ENCODE measurements at regions not wholly inside any gene's neighbourhood (a gene's known extent, or its start where the extent isn't known, plus 50 kb on each side); places are given as distances from the start of the nearest gene placed in this dataset.

DNA sequence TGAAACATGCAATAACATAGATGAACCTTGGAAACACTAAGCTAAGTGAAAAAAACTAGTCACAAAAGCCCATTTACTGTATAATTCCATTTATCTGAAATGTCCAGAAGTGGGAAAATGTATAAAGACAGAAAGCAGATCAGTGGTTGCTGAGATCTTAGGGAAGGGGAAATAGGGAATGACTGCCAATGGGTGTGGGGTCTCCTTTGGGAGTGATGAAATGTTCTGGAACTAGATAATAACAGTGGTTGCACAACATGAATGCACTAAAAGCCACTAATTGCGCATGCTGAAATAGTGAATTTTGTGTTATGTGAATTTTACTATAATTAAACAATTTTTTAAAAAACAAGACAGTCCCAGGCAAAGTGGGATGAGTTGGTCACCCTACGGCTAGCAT is 472.8 kb downstream of the CCDC171 start:
- DNase-seq = no peak

DNA sequence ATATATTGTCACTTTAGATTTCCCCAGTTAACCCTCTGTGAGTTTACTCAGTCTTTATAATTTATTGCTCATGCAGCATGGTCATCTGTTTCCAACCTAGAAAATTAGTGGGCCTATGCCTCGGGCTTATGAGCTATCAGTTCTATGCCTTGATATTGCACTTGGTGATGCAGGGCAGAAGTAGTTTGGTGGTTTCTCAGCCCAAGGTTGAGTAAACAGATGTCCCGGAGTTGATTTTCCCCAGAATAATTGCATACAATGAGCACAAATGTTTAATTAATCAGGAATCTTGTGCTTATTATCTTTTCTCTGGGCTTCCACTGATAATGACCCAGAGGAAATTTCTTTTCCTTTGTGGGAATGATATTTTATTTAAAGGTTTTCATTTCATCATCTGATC is 474.0 kb downstream of the CCDC171 start:
- DNase-seq = no peak

DNA sequence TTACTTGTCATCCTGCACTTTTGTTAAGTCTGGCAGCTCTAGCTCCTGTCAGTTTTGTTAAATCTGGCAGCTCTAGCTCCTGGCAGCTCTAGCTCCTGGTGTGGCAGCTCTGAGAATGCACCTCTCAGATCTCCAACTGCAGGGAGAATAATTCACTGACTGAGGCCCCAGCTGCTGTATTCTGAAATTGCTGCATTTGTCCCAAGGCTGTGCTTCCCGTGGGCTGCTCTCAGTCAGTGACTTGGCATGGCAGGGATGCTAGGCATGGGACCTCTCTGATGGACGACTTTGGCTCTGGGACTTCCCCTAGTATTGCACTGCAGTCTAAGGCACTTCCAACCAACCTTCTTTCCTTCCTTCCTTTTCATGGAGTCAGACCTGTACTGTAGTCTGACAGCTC is 475.7 kb downstream of the CCDC171 start:
- DNase-seq = no peak

DNA sequence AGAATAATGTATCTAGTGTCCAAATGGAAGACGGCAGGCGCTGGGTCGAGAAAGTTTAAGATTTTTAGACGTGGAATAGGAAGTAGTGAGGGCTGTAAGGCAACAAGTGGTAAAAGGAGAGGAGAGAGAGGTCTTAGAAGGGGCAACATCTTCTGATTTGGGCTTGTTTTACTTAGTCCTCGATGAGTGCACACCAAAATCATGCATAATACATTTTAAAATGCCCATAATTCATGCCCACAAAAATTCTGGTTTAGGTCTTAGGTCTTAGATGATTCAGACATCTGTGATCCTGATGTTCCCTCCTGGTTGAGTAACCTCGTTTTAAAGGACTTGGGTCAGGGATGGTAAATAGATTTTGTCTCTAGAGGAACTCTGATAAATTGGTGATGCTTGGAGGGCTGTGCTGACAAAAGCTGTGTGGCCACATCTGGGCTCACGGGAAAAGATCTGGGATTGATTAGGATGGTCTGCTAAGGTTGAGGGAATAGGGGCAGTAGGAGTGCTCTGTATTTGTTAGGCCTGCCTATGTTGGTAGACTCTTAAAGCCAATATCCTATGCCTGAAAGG is 476.3 kb downstream of the CCDC171 start:
- no peak for DNase-seq

DNA sequence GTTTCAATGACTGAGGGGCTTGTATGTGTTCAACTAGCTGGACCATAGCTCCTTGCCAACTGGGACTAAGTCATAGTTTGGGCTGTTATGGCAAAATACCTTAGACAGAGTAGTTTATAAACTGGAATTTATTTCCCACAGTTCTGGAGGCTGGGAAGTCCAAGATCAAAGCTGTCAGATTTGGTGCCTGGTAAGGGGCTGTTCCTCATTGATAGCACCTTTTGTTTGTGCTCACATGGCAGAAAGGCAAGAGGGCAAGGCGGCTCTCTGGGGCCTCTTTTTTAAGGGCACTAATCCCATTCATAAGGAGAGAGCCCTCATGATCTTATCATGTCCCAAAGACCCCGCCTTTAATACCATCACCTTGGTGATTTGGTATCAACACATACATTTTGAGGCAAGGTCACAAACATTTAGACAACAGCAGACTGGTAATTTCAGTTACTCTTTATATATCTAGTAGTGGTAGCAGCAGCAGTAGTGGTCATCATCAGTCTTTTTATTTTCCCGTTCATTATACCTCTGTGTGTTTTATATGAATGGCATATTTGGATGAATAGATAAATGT is 477.0 kb downstream of the CCDC171 start:
- DNase-seq = no peak

DNA sequence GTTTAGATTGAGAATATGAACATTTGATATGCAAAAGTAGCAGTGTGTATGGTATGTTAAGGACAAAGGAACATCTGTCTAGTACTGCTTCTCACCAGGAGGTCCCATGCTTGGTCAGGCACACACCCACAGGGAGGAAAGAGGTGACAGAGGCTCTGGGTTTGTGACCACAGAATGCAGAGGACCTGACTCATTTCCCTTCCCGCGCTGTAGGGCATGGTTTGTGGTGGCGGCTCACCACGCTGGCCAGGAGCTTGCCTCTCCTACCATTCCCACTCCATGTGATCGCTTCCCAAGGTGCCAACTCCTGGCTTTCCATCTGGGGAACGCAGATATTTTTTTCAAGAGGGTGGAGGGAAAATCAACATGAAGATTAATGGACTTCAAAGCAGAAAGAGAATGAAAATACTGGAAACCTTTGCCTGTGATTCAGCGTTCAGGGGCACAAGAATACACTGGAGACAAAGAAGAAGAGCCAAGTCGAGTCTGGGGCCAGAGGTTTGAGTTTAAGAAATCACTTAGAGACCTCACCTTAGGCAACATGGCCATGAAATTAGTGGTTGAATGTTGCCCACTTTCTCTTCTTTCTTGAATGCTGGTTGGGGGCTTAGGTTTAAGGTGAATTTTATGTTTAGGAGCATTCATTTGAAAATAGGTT is 477.8 kb downstream of the CCDC171 start:
- peak in 1 of 5 experiments; percentile 31 for DNase-seq

DNA sequence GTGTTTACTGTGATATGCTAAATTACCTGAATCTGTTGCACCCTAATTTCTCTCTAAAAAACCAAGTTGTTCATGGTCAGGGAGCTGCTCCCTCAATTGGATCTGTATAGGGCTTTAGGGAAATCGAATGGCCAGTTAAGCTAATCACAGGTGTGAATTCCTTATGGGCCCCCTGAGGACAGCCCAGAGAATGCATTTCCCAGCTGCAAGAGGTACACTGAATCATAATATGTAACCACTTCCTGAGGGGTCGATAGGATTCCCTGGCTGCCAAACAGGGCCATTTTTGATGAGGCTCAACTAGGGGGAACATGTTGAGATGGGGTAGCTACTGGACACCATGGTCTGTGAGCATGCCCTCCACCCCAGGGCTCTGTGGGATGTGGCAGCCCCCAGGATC is 478.6 kb downstream of the CCDC171 start:
- DNase-seq = no peak

DNA sequence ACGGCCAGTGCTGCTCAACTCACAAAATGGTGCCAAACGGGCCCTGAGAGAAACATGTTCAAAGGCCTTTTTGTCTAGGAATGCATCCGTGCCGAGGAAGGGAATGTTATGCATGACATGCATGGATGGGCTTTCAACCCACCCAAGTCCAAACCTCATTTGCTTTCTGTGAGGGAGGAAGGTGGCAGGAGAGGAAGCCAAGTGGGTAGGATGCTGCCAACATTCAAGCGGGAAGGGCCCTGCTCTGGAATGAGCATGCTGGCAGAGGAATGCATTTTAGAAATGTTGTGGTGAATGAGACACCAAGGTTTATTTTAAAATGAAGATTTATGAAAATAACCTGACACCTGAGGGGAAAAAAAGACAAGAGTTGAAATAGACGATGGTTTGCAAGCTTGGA is 479.1 kb downstream of the CCDC171 start:
- DNase-seq = no peak

DNA sequence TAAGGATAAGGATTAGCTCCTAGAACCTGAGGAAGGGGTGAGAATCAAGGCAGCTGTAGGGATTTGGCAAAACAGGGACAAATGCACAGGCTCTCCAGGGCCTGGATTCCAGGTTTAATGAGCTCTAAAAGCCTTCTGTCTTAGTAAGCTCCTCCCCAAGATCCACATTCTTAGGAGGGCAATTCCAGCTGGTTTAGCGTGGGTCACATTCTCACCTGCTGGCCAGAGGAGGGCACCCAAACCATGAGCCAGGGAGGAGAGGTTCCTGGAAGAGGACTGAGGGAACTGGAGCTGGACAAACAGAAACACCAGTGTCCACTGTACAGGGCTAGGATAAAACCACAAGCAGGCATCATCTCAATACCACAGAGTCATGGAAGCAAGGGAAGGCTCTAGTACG is 480.0 kb downstream of the CCDC171 start:
- no peak for DNase-seq

DNA sequence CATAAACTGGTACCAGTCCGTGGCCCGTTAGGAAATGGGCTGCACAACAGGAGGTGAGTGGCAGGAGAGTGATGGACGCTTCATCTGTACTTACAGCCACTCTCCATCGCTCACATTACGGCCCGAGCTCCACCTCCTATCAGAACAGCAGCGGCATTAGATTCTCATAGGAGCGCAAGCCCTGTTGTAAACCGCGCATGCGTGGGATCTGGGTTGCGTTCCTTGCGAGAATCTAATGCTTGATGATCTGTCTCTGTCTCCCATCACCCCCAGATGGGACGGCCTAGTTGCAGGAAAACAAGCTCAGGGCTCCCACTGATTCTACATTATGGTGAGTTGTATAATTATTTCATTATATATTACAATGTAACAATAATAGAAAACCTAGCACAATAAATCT is 480.4 kb downstream of the CCDC171 start:
- no peak for DNase-seq

DNA sequence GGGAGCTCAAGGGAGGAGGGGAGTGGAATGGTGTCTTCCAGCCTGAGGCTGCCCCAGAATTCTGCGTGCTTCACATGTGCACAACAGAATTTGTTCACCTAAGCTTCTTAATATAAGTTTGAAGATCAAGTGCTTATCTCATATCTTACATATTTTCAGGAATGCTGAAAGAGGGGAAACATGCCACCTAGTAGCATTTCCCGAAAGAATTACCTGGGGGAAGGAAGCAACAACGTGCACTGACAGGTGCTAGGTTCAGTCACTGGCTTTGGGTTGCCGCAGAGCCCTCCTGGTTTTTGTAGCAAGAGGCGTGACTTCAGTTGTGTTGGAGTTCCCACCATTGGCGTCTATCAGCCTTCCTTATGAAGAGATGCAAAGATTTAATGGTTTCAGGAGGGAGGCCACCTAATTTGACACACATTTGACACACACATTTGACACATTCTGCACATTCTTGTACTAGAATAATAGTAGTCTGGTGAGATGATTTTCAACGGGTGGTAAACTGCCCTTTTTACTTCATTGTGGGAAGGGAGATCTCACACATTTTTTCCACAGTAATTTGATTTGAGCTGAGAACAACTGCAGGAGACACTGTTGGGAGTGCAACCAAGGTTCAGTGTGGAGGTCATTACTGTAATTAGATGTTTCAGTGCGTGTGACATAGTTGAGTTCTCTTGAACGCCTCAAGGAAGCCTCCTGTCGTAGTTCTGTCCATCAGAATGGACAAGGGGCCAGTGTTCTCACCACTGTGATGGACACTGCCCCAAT is 481.3 kb downstream of the CCDC171 start:
- no peak for DNase-seq

DNA sequence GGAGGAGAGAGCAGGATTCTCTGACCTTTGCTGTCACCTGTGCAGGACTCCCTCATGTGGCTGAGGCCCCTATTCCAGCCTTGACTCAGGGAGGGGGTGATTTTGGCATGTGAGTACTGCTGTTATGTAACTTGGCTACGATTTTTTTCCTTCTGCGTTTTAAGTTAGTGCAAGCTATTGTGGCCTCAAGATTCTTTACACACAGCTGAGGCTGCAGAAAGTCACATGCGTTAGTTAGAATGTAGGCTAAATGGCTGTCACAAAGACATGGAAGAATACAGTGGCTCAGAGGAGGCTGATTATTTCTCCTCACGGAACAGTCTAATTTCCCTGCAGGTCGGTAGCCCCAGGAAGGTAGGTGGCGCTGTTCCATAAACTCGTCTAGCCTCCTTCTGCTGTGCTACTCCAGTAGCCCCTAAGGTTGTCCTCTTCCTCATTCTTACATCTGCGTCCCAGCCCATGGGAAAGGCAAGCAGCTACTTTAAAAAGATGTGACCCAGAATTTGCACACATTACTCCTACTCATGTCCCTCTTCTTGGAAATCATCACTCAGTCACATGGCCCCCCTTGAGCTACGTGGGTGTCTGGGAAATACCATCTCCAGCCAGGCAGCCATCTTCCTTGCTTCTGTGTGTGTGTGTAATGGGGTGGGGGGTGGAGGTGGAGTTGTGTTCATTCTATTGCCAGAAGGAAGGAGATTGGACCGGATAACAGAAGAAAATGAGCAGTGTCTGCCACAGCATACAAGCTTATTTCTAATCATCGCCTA is 486.6 kb downstream of the CCDC171 start:
- DNase-seq = no peak

DNA sequence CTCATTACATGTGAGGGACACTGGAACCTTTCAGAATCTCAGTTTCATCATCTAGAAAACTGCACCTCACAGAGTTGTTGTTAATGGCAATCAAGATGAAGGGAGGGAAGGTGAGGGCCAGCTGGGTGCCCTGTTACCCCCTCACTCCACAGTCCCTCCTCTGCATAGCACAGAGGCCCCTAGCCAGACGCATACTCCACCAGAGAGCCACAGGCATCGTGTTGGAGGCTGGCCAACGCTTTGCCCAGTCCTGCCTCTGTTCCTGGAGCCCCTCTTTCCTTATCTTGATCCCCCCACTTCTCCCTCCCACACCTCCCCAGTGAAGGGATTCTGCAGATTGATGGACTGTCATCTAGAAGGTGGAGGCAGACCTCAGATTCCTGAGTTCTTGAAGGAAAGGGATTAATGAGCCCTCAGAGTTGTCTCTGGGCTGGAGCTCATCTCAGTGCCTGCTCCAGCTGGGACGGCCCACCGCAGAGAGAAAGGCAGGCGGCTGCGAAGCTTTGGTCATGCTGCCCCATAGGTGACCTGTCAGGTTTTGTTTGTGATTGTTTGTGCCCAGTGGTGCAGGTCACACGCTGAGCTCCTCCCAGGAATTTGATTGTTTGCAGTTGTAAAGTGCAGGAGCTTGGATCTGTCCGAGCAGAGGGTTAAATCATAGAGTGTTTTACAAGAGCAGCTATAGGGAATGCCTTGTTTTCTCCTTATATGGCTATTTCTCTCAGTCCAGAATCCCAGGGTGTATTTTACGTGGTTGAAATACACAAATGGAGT is 487.3 kb downstream of the CCDC171 start:
- no peak for DNase-seq

DNA sequence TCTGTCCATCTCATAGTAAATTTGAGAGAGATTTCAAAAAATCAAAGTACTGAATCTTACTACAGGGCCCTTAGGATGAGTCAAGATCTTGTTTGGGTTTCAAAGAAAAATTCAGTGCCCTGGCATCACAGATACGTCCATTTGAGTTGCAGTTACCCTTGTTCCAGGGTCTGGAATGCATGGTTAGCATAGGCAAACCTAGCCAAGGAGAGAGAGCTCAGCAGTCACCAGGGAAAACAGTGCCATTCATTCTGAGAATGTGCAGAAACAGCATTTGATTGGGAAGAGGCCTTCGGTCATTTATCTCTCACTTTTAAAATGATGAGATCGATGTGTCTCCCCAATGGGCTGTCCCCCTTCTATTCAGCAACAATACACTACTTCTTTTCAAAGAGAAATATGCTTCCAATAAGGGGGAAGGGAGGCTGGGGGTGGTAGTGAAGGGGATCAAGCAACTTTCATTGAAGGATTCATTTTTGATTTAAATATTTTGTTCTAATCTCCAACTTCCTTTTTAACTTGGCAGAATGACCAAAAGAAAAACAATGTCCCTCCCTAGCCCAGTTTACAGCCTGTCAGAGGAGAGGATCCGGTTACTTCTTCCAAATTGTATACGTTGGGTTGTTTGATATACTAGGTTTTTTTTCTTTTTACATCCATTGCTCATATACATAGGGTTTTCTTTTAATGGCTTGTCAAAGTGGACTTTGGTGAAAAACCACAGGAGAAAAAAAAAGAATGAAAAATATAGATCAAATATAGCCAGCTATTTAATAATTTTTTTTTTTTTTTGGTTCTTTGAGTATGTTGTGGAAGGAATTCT is 491.1 kb downstream of the CCDC171 start:
- no peak for DNase-seq

DNA sequence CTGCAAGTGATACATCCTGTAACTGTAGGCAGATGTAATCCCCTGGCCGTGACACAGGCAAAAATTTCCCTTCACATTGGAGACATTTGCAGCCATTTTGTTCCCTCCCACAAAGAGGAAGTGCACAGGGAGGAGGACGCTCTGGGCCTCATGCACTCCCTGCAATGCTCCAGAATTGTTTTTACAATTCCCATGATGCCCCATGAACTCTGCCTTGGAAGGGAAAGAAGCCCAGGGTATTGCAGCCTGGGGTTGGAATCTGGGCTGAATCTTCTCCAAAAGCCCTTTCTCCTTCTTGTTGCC is 491.7 kb downstream of the CCDC171 start:
- no peak for DNase-seq

DNA sequence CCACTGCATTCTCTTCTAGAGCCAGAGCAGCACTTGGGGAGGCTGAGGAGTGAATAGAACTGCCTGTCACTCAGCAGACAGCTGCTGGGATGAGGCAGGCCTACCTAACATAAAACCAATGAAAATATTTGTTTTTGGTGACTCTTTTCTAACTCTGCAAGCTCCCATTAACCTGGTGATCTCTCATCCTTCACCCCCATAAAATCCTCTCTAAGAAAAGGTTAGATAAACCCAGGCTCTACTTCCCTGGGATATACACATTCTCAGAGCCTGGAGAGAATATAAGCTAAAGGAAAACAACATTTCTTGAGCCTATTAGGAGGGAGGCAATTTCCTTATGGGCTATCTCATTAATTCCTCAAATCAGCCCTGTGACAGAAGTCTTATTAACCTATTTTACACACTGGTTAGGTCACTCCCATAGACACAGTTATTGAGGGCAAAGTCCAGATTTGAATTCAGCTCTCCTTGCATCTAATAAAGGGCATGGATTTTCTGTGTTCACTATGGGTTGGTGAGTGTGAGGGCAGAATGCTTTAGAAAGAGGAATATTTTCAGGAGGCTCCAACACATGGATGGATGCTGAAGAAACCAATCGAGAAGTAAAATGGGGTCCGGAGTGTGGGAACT is 492.9 kb downstream of the CCDC171 start:
- DNase-seq = no peak

DNA sequence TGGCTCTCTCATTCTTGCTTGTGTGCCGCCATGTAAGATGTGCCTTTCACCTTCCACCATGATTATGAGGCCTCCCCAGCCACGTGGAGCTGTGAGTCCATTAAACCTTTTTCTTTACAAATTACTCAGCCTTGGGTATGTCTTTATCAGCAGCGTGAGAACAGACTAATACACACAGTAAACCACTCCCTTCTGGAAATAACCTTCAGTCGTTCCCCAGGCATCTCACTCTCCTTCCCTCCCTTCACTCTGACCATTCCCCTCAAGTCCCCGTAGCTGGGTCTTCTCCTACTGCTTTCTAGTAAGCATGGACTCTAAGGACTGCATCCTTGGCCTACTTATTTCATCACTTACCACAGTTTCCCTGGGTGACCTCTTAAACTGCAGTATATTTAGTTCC is 493.9 kb downstream of the CCDC171 start:
- DNase-seq = no peak

DNA sequence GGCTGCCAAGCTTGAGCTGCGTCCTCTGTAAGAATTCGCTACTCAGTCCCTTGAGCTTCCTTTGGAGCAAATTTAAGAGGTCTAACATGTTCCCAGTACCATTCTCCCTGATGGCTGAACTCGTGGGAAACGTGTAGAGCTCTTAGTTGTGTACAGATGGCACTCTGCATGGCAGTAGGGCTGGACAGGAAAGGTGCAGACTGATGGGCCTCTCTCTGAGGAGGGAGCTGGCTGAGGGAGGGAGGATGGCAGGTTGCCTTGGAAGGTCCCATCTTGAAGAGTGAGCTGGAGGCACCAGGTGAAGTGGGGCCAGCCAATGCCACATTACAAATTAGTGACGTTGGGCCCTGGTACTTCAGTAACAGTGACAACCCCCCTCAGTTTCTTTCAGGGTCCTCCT is 495.3 kb downstream of the CCDC171 start:
- DNase-seq = no peak

DNA sequence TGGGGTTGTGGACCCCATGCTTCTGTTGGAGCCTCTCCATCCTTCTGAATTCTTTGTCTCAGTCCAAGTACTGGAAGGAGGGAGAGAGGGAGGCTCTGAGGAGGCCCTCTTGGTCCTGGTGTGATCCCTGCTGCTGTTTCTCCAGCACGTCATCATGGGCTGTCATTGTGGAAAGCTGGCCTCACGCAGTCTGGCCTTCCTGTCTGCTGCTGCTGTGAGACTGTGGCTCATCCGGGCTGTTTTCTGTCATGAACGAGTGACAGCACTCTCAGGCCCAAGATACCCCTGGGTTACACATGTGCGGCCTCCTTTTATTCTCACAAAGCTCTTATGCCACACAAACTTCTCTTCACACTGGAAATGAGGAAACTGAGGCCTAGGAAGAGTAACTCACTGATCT is 499.3 kb downstream of the CCDC171 start:
- DNase-seq = no peak

DNA sequence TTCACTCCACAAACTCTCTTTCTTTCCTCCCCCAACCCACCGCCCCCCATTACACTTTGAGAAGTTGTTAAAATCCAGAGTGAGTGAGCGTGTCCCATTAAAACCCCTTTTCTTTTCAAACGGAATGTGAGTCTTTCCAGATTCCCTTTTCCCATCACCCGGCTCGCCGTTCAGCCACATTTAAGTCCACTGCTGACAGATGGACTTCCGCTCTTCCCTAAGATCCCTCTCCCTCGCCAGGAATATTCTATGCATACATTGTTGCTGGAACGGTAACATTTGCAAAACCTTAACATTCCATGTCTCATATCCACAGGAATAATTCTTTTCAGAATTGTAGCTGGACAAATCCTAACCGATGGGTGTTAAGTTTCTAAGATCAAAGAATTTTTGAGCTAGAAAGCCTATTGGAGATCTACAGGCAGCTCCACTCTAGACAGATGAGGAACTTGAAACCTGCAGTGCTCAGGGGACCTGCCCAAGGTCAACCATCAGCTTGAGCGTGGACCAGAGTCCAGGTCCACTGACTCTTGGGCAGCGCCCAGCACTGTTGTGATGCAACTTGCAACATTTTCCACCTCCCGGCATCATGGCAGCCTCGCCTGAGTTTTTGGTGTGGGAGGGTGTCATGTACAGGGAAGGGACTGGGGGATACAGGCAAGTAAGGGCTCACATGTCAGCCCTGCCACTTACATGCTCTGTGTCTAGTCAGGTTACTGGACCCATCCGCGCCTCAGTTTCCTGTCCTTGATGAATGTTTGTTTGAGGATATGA is 500.1 kb downstream of the CCDC171 start:
- DNase-seq = no peak
